ENCODE measurements at regions not wholly inside any gene's neighbourhood (a gene's known extent, or its start where the extent isn't known, plus 50 kb on each side); places are given as distances from the start of the nearest gene placed in this dataset.

- TF ChIP-seq CTCF (optimal IDR thresholded peaks at IDR 0.05 in 1 of 3, IDR thresholded peaks at IDR 0.05 in 1 of 3, conservative IDR thresholded peaks at IDR 0.05 in 1 of 3; ENCODE audit: extremely low read depth in 1 of 3, insufficient read depth in 2 of 3, low read length in 3 of 3): no peak
- TF ChIP-seq EZH2 (IDR thresholded peaks at IDR 0.05; ENCODE audit: low read length): no peak
These were observed 487.8 kb upstream of the PODXL start for GRCh38 chr7:132044247-132044646.
